GM18907 (cell line): ENCODE measurements at regions not wholly inside any gene's neighbourhood (a gene's known extent, or its start where the extent isn't known, plus 50 kb on each side); places are given as distances from the start of the nearest gene placed in this dataset.

Experiments used
- ATAC-seq: cut with Tn5 transposase; IDR thresholded peaks from one replicate; pipeline ENCODE4 v1.9.1; 2021; ENCODE audit warnings: mild to moderate bottlenecking, moderate library complexity; ENCODE audit not compliant: unreplicated experiment

- no peak for ATAC-seq
These were observed 71.6 kb upstream of the MDGA2 start for GRCh38 chr14:47746986-47747385.

- no peak for ATAC-seq
These were observed 68.8 kb upstream of the MDGA2 start for GRCh38 chr14:47744155-47744554.

GRCh38 chr14:47739541-47739940 lies 64.1 kb upstream of the MDGA2 start:
- ATAC-seq: no peak

GRCh38 chr14:47730296-47730695 lies 54.9 kb upstream of the MDGA2 start:
- no peak for ATAC-seq
